ENCODE measurements at regions not wholly inside any gene's neighbourhood (a gene's known extent, or its start where the extent isn't known, plus 50 kb on each side); places are given as distances from the start of the nearest gene placed in this dataset.

- H3K36me3 ChIP-seq (ENCODE audit: control insufficient read depth in 2 of 2, insufficient read depth in 1 of 2, low read length in 2 of 2): no peaks in the 10 kb centered on the region
- no peaks in the 10 kb centered on the region for H3K9me3 ChIP-seq (ENCODE audit: control insufficient read depth, insufficient read depth, low read depth, low read length)
- TF ChIP-seq ZNF791 (tag by site-specific recombination; IDR thresholded peaks at IDR 0.05): no peak
- no peak for TF ChIP-seq ZSCAN18 (tag by site-specific recombination; IDR thresholded peaks at IDR 0.05)
- TF ChIP-seq ZNF248 (tag by site-specific recombination; IDR thresholded peaks at IDR 0.05): no peak
- TF ChIP-seq ZBTB21 (tag by site-specific recombination; IDR thresholded peaks at IDR 0.05): no peak
- TF ChIP-seq BCL11B (tag by site-specific recombination; IDR thresholded peaks at IDR 0.05; ENCODE audit: low read depth): no peak
- no peak for TF ChIP-seq ZNF610 (tag by site-specific recombination; IDR thresholded peaks at IDR 0.05; ENCODE audit: borderline replicate concordance)
- TF ChIP-seq SP3 (tag by site-specific recombination; IDR thresholded peaks at IDR 0.05): no peak
- TF ChIP-seq, protein P1, sequence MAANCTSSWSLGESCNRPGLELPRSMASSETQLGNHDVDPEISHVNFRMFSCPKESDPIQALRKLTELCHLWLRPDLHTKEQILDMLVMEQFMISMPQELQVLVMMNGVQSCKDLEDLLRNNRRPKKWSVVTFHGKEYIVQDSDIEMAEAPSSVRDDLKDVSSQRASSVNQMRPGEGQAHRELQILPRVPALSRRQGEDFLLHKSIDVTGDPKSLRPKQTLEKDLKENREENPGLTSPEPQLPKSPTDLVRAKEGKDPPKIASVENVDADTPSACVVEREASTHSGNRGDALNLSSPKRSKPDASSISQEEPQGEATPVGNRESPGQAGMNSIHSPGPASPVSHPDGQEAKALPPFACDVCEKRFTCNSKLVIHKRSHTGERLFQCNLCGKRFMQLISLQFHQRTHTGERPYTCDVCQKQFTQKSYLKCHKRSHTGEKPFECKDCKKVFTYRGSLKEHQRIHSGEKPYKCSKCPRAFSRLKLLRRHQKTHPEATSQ (tag by site-specific recombination; IDR thresholded peaks at IDR 0.05): no peak
- TF ChIP-seq GLIS2 (tag by site-specific recombination; IDR thresholded peaks at IDR 0.05): no peak
- TF ChIP-seq ZNF16 (tag by site-specific recombination; IDR thresholded peaks at IDR 0.05; ENCODE audit: low read depth): no peak
- TF ChIP-seq ZNF350 (tag by site-specific recombination; IDR thresholded peaks at IDR 0.05): no peak
- ChIA-PET POLR2A (no interaction called here), CTCF (no interaction called here)
- no peak overlapping the region for H3K4me3 ChIP-seq (ENCODE audit: low read depth, low read length)
- H3K27ac ChIP-seq (ENCODE audit: extremely low read depth, low read depth, low read length): no peak overlapping the region
- H3K4me1 ChIP-seq (ENCODE audit: control insufficient read depth, insufficient read depth, low read length): no peaks in the 10 kb centered on the region
Observed at GRCh38 chr2:16180631-16181030, 240.3 kb downstream of the MYCN start.

DNA sequence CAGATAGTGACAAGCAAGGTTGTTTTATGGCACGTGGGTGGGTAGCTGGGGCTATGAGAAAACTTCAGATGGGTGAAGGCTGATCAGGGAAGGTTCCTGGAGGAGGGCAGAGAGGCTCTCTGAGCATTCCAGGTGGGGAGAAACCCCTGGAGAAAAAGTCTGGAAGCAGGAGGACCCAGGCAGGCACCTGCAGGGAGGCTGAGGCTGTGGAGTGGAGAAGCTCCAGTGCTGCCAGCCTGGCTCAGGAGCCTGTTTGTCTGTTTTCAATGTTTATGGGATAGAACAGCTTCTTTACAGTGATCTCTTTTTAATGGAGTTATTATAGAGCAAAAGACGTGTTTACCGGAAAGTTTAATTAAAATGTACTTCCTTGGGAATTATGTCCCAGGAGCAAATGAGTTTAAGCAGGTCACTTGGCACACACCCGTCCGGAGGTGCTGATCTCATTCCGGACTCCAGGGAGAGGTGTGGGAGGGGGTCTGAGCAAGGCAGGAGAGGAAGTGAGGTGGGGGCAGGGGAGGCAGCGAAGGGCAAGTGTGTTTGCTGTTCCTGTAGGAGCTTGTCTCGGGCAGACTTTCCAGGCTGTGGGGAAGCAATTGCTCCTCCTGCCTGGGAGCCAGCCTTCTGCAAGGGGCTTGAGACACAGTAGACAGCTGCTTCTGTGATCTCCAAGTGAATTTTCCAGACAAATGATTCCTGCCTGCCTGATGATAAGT is 239.5 kb downstream of the MYCN start:
- ChIA-PET POLR2A (no interaction called here), CTCF (interaction anchor here (0.6 to 0.9 kb wide), 2 partner anchors 8 to 538 kb away, joined by 3 read pairs; no protein-coding TSS in a partner anchor)
- Histone ChIP-seq H3K36me3 (ENCODE audit: control insufficient read depth in 2 of 2, insufficient read depth in 1 of 2, low read length in 2 of 2) (no peaks in the 10 kb centered on the region), H3K4me1 (ENCODE audit: control insufficient read depth, insufficient read depth, low read length) (no peaks in the 10 kb centered on the region), H3K9me3 (ENCODE audit: control insufficient read depth, insufficient read depth, low read depth, low read length) (no peaks in the 10 kb centered on the region), H3K27ac (ENCODE audit: extremely low read depth, low read depth, low read length) (no peak overlapping the region), H3K4me3 (ENCODE audit: low read depth, low read length) (no peak overlapping the region)
- no peak for TF ChIP-seq ZNF202 (tag by site-specific recombination; IDR thresholded peaks at IDR 0.05; ENCODE audit: borderline replicate concordance)
- no peak for TF ChIP-seq YY2 (tag by site-specific recombination; IDR thresholded peaks at IDR 0.05)

- ChIA-PET POLR2A (no interaction called here), CTCF (no interaction called here)
Observed at GRCh38 chr2:16178551-16179130, 238.3 kb downstream of the MYCN start.

More at GRCh38 chr2:16178551-16179130, 238.3 kb downstream of the MYCN start:
- no peaks in the 10 kb centered on the region for H3K36me3 ChIP-seq (ENCODE audit: control insufficient read depth in 2 of 2, insufficient read depth in 1 of 2, low read length in 2 of 2)
- no peaks in the 10 kb centered on the region for H3K4me1 ChIP-seq (ENCODE audit: control insufficient read depth, insufficient read depth, low read length)
- no peak overlapping the region for H3K4me3 ChIP-seq (ENCODE audit: low read depth, low read length)
- TF ChIP-seq REPIN1 (tag by site-specific recombination; IDR thresholded peaks at IDR 0.05; ENCODE audit: low read depth) (no peak), BCL11B (tag by site-specific recombination; IDR thresholded peaks at IDR 0.05; ENCODE audit: low read depth) (no peak), ZNF175 (tag by site-specific recombination; IDR thresholded peaks at IDR 0.05) (no peak), GLIS1 (tag by site-specific recombination; IDR thresholded peaks at IDR 0.05) (no peak), ZNF394 (tag by site-specific recombination; IDR thresholded peaks at IDR 0.05; ENCODE audit: borderline replicate concordance) (no peak), ATF2 (tag by site-specific recombination; IDR thresholded peaks at IDR 0.05; ENCODE audit: low read depth) (no peak)
- TF ChIP-seq, protein P2, sequence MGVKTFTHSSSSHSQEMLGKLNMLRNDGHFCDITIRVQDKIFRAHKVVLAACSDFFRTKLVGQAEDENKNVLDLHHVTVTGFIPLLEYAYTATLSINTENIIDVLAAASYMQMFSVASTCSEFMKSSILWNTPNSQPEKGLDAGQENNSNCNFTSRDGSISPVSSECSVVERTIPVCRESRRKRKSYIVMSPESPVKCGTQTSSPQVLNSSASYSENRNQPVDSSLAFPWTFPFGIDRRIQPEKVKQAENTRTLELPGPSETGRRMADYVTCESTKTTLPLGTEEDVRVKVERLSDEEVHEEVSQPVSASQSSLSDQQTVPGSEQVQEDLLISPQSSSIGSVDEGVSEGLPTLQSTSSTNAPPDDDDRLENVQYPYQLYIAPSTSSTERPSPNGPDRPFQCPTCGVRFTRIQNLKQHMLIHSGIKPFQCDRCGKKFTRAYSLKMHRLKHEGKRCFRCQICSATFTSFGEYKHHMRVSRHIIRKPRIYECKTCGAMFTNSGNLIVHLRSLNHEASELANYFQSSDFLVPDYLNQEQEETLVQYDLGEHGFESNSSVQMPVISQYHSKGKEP (tag by site-specific recombination; IDR thresholded peaks at IDR 0.05): no peak
- TF ChIP-seq, protein P3, sequence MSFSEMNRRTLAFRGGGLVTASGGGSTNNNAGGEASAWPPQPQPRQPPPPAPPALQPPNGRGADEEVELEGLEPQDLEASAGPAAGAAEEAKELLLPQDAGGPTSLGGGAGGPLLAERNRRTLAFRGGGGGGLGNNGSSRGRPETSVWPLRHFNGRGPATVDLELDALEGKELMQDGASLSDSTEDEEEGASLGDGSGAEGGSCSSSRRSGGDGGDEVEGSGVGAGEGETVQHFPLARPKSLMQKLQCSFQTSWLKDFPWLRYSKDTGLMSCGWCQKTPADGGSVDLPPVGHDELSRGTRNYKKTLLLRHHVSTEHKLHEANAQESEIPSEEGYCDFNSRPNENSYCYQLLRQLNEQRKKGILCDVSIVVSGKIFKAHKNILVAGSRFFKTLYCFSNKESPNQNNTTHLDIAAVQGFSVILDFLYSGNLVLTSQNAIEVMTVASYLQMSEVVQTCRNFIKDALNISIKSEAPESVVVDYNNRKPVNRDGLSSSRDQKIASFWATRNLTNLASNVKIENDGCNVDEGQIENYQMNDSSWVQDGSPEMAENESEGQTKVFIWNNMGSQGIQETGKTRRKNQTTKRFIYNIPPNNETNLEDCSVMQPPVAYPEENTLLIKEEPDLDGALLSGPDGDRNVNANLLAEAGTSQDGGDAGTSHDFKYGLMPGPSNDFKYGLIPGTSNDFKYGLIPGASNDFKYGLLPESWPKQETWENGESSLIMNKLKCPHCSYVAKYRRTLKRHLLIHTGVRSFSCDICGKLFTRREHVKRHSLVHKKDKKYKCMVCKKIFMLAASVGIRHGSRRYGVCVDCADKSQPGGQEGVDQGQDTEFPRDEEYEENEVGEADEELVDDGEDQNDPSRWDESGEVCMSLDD (tag by site-specific recombination; IDR thresholded peaks at IDR 0.05): no peak
- no peak overlapping the region for H3K27ac ChIP-seq (ENCODE audit: extremely low read depth, low read depth, low read length)
- H3K9me3 ChIP-seq (ENCODE audit: control insufficient read depth, insufficient read depth, low read depth, low read length): no peaks in the 10 kb centered on the region
